Stimulated activated CD4-positive, alpha-beta T cell treated with anti-CD3 and anti-CD28 coated beads, Interleukin-4, amount 100 ng/mL, for 1 hour (primary cell): ENCODE measurements at regions not wholly inside any gene's neighbourhood (a gene's known extent, or its start where the extent isn't known, plus 50 kb on each side); places are given as distances from the start of the nearest gene placed in this dataset.

Source experiments
- DNase-seq: peaks from one replicate; pipeline ENCODE4 v3.0.0-alpha.2; 2020

GRCh38 chr5:175808711-175809110 lies 62.7 kb upstream of the CPLX2 start:
- DNase-seq, result no peak

GRCh38 chr5:175809531-175810121 lies 61.8 kb upstream of the CPLX2 start:
- DNase-seq, result no peak

- no peak for DNase-seq
These were observed 60.9 kb upstream of the CPLX2 start for GRCh38 chr5:175810457-175810856.

- no peak for DNase-seq
These were observed 59.8 kb upstream of the CPLX2 start for GRCh38 chr5:175811589-175811988.

GRCh38 chr5:175813943-175814630 lies 57.3 kb upstream of the CPLX2 start:
- DNase-seq, result no peak

- DNase-seq, result no peak
These were observed 56.7 kb upstream of the CPLX2 start for GRCh38 chr5:175814691-175815090.

GRCh38 chr5:175815126-175815913 lies 56.1 kb upstream of the CPLX2 start:
- DNase-seq, result no peak

- no peak for DNase-seq
These were observed 55.0 kb upstream of the CPLX2 start for GRCh38 chr5:175816348-175816747.

- no peak for DNase-seq
These were observed 52.3 kb upstream of the CPLX2 start for GRCh38 chr5:175819090-175819425.

- no peak for DNase-seq
These were observed 51.1 kb upstream of the CPLX2 start for GRCh38 chr5:175820230-175820629.
